Jurkat, Clone E6-1 (cell line): ENCODE measurements at regions not wholly inside any gene's neighbourhood (a gene's known extent, or its start where the extent isn't known, plus 50 kb on each side); places are given as distances from the start of the nearest gene placed in this dataset.

Experiments
- DNase-seq: peaks from one replicate; pipeline ENCODE4 v3.0.0-alpha.2; 2011; ENCODE audit warnings: low read depth, low spot score
- H3K4me3 ChIP-seq: 2 replicates; pipeline ENCODE4 v1.5.1; 2011; ENCODE audit warnings: mild to moderate bottlenecking, low read length, control low read depth, moderate library complexity

DNA sequence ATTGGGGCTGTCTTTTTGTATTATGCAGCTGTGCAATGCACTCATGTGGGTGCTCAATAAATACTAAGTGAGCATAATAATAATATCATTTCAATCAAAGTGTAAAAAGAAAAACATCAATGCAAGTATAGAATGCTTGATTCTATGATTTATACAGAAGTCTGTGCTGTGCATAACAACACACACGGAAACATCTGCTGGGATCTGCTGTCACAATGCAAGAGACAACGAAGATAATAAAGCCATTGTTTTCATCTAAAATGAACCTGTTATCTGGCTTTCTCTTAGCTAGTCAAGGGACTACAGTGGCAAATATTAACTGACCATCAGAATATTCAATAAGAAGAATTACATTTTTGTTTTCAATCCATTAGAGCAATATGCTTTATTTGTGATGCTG is 1156.9 kb upstream of the MAP3K7 start:
- DNase-seq, result no peak
- no peak overlapping the region for H3K4me3 ChIP-seq

DNA sequence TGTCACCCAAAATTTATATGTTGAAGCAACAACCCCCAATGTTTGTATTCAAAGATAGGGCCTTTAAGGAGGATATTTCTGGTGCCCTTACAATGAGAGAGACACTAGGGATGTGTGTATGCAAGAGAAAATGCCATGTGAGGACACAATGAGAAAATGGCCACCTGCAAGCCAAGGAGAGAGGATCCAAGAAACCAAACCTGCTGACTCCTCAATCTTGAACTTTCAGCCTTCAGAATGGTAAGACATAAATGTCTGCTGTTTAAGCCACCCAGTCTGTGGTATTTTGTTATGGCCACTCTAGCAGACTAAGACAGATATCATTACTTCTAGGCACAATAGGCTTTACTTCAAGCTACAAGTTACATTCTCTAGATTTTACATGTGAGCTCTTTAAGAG is 1145.1 kb upstream of the MAP3K7 start:
- DNase-seq, result no peak
- no peak overlapping the region for H3K4me3 ChIP-seq

DNA sequence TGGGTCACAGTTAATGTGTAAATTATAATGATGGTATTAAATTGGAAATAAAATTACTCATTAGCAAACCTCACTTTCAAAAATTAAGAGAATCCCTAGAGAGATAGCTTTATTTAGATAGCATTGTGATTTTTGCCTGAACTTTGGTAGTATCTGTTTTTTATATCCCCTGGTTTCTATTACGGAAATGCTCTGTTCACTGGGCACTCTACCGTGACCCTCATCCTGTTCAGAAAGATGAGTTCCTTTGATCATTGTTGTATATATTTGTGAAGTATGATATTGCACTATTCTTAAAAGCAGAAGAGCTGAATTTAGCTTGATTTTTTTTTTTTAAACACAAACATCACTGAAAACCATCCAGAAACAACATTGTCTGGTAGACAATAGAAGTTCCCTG is 1143.8 kb upstream of the MAP3K7 start:
- DNase-seq, result no peak
- H3K4me3 ChIP-seq, result no peak overlapping the region

DNA sequence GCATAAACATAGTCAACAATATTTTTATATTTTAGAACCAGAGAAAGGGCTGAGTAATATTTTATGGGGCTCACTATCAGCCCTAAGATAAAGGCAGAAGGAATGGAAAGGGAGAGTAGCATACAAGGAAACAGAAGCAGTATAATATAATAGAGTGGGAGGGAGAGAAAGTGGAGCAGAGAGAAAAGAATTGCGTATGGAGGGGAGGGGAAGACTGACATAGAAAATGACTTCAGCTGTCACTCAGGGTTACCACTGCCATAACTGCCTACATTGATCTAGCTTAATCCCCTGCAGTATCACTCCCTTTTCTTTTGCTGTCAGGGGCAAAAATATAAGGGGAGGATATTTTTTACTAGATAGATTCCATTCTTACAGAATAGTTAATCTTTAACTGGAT is 1133.5 kb upstream of the MAP3K7 start:
- no peak for DNase-seq
- no peak overlapping the region for H3K4me3 ChIP-seq

DNA sequence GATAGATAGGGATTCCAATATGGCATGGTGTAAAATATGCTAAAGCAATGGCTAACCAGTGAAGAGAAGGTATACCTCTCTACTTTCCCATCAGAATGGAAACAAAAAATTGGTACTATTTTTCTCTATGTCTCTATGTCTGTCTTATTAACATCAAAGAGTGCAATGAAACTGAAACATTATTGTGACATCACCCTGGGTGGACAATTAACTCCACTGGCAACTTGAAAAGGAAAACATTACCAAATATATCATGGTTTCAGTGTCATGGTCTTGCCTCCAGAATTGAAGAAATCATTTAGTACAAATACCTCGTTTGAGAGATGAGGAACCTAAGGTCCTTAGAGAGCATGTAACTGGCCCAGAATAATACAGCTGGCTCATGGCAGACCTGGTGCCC is 1132.5 kb upstream of the MAP3K7 start:
- DNase-seq, result no peak
- no peak overlapping the region for H3K4me3 ChIP-seq

DNA sequence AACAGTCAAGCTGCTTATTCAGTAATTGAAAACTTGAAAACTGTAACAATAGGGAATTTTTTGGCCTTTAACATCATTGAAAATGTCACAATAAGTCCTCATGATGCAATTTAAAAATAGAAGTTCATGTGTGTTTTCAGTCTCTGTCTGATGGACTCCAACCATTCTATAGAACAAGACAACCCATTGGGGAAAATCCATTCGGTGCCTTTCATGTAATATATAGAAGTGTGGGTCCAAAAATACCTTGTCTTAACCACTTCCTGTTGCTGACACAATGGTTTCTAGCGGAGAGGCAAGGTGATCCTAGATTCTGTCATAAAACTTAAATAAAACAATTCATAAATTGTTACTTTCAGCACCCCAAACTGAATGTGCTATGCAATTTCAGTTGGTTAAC is 1131.3 kb upstream of the MAP3K7 start:
- H3K4me3 ChIP-seq, result no peak overlapping the region
- DNase-seq, result no peak

DNA sequence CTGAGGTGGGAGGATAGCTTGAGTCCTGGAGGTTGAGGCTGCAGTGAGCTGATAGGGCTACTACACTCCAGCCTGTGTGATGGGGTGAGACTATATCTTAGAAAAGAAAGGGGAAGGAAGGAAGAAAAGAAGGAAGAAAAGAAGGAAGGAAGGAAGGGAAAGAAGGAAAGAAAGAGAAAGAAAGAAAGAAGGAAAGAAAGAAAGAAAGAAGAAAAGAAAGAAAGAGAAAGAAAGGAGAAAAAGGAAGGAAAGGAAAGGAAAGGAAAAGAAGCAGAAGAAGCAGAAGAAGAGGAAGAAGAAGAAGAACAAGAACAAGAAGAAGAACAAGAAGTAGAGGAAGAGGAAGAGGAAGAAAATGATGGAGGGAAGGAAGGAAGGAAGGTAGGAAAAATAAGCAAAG is 1130.2 kb upstream of the MAP3K7 start:
- no peak for DNase-seq
- H3K4me3 ChIP-seq, result no peak overlapping the region

DNA sequence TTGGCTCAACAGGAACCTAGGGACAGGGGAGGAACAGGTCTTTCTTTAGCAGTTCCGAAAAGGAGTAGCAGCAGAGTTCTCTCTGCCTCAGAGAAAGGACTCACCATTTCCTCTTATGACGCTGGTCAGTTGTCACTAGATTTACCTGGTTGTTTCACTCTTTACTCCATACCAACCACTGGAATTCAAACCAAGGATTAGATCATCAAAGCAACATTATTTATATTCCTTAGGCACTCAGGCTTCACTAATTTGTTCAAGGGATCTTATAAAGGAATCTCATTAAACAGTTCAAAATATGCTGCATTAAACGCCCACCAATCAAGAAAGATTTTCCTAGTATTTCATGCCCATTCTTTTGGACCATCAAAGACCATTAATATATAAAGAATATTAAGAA is 1129.5 kb upstream of the MAP3K7 start:
- no peak overlapping the region for H3K4me3 ChIP-seq
- DNase-seq, result no peak

DNA sequence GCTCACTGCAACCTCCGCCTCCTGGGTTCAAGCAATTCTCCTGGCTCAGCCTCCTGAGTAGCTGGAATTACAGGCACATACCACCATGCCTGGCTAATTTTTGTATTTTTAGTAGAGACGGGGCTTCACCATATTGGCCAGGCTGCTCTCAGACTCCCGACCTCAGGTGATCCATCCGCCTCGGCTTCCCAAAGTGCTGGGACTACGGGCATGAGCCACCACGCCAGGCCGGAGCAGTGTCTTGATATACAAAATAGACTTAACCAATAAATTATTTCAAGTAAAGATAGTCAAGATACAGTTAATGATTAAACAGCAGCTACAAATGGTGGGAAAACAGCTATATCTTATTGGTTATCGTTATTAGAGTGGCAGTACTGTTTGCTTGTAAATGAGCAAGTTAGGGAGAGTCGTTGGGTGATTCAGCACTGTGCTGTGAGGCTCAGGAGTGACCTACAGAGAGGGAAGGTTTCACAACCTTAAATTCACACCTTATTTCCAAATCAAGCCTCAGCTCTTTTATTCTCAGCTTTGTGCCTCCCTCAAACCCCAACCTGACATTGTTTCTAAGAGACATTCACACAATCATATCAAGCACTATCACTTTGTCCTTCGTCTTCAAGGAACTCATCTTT is 1128.4 kb upstream of the MAP3K7 start:
- no peak overlapping the region for H3K4me3 ChIP-seq
- no peak for DNase-seq

DNA sequence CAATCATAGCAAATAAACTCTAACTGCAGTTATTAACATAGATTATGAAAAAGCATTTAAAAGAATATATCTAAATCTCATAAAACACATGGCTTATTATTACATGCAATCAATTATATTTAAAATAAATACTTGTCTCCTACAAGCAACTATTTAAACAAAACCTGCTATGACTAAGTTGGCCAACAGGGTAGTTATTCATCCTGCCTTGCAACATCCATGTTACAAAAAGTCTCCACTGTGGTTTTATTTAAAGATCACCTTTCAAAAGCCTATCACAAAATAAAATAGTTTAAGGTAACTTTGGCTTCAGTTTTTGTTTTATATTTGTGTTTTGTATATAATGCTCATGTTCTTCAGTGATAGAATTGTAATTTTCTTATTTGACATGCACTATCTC is 1127.0 kb upstream of the MAP3K7 start:
- no peak for DNase-seq
- no peak overlapping the region for H3K4me3 ChIP-seq

DNA sequence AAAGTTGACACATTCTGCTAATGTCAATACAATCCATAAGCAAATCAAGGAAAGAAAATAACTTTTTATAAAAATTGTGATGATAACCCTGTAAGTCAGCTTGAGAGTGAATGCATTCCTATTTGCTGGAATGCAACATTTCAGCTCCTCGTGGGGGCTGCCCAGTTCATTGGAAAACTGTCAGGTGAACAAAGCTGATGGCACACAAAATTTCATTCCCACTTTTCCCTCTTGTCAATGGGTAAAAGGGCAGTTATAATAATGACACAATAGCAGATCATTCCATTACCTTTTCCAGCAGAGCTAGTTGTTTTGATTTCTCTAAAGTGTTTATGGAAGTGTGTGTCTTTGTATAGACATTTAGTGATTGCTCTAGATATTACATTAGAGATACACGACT is 1124.6 kb upstream of the MAP3K7 start:
- no peak for DNase-seq

DNA sequence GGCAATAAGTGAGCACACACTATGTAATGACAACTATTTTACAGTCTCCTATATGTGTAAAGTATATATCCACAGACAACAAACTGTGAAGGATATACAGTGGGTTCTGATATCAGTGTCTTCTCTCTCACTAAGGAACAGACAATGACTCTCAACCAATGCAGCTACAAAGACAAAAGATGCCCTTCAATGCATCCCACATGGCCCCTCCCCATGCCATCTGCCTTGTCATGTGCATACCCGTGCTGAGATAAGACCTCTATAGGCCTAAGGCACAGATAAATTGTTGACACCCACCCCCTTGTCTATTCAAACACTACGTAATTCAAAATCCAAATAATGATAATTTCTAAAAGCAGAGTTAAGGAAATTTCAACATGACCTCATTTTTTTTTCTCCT is 1123.5 kb upstream of the MAP3K7 start:
- DNase-seq, result no peak
- H3K4me3 ChIP-seq, result no peak overlapping the region

More for the DNA sequence above, 1124.6 kb upstream of the MAP3K7 start:
- H3K4me3 ChIP-seq, result no peak overlapping the region

DNA sequence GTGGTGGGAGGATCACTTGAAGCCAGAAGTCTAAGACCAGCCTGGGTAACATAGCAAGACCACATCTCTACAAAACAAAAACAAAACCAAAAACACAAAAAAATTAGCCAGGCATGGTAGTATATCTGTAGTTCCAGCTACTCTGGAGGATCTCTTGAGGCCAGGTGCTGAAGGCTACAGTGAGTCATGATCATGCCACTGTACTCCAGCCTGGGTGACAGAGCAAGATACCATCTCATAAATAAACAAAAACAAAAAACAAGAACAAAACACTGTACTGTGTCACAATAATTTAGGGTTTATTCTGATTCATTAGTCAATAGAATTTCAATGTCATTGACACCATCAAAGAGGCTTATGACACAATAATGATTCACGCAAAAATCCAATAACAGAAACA is 1121.7 kb upstream of the MAP3K7 start:
- no peak overlapping the region for H3K4me3 ChIP-seq
- DNase-seq, result no peak

DNA sequence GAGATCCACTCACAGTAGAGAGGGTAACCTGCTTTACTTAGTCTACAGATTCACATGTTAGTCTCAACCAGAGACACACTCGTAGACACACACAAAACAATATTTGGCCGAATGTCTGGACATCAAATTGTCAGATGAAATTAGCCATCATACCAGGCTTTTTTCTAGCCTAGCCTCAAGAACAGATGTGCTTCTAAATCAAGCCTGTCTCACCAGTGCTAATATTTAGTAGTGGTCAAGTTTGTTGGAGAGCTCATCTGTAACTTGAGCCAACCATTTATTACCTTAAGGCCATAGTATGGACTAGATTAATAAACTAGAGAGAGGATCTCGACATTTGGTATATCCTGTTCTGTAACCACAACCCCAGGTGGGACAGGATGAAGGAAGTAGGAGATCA is 1118.8 kb upstream of the MAP3K7 start:
- DNase-seq, result no peak
- H3K4me3 ChIP-seq, result no peak overlapping the region

DNA sequence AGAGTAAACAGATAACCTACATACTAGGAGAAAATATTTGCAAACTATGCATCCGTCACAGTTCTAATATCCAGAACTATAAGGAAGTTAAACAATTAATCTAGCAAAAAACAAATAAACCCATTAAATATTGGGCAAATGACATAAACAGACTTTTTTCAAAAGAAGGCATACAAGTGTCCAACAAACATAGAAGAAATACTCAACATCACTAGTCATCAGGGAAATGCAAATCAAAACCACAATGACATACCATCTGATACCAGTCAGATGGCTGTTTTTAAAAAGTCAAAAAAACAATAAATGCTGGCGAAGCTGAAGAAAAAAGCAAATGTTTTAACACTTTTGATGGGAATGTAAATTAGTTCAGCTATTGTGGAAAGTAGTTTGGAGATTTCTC is 1117.7 kb upstream of the MAP3K7 start:
- no peak overlapping the region for H3K4me3 ChIP-seq
- no peak for DNase-seq

DNA sequence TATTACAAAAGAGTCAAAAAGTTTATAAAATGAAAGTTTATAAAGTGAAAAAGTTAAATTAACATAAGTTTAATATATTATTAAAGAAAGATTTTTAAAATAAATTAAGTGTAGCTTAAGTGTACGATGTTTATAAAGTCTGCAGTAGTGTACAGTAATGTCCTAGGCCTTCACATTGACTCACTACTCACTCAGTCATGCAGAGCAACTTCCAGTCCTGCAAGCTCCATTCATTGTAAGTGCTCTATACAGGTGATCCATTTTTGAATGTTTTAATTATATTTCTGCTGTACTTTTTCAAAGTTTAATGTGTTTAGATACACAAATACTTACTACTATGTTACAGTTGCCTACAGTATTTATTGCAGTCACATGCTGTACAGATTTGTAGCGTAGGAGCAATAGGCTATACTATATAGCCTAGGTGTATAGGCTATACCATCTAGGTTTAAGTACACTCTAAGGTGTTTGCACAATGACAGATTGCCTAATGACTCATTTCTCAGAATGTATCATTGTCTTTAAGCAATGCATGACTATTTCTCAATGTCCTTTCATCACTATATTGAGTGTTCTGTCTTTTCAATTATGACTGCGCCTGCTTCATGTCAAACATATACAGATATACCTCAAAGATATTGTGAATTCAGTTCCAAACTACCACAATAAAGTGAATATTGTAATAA is 1110.3 kb upstream of the MAP3K7 start:
- no peak overlapping the region for H3K4me3 ChIP-seq
- no peak for DNase-seq

DNA sequence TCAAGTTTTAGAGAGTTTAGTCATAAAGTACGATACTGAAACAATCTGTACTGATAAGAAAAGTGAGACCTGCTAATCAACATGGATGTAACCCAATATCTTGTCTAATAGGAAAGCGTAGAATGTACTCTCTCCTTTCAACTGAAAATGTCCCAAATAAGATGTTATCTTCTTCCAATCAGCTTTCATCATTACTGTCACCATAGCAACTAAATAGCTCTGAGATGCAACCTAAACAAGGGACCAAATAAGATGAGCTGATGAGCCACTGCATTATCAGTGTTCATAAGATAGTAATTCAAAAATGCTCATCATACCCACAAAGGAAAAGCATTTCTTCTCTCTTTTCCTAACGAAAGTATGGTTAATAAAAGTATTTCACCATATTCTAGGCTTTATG is 1108.3 kb upstream of the MAP3K7 start:
- H3K4me3 ChIP-seq, result no peak overlapping the region
- no peak for DNase-seq

DNA sequence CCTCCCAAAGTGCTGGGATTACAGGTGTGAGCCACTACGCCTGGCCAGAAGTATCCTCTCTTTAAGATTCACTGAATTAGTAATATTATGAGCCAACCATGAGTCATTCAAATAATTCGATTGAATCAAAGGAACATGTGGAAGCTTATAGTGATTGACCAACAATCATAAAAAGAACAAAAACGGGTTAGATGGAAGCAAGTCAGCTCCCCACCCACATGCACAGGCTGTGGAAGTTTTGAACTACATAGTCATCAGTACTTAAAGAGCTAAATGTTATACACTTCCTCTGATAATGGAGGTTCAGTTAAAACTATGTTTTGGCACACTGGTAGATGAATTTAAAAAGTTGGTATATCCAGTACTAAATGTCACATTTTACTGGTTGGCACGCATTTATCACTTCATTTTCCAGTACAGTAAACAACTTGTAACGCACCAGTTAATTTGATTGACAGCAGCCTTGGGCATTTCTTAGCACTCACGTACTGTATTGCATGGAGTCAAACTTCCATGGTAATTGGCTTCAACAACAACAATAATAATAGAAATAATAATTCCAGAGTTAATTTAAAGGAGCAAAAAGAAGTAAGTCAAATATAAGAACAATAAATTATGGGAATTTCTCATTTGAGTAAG is 1107.3 kb upstream of the MAP3K7 start:
- DNase-seq, result no peak

DNA sequence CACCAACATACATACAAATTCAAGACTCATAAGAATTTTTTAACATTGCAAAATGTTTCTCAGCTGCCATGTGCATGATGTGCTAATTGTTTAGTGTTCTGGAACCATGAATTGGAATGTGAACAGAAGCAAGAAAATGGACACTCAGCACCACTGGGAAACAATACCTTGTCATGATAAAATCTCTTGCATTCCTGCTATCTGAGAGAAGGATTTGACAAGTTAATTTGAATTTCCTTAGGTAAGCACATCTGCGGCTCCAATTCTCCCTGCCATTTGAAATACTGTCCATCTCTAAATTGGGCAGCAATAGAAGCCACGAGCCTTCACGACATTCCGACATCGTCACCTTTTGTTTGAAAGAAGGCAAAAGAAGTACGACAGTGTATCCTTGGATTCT is 1104.6 kb upstream of the MAP3K7 start:
- DNase-seq, result no peak
- no peak overlapping the region for H3K4me3 ChIP-seq

More for the DNA sequence above, 1107.3 kb upstream of the MAP3K7 start:
- no peak overlapping the region for H3K4me3 ChIP-seq

DNA sequence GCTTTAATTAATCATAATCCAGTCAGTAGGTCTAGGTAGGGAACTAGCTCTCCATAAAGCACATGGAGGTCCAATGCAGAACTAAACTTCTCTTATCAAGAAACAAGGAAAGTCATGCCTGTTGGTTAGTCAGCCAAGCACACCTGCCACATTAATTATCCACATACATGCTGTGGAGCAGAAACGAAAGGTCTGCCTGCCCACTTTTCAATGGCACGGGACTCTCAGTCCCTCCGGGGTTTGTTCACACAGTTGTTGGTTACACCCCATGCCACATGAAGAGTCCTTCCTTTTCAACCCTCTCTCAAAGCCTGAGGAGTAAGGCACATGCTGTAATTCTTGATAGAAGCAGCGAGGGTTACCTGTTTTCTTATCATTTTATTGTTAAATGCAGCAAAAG is 1096.4 kb upstream of the MAP3K7 start:
- no peak overlapping the region for H3K4me3 ChIP-seq
- DNase-seq, result no peak

DNA sequence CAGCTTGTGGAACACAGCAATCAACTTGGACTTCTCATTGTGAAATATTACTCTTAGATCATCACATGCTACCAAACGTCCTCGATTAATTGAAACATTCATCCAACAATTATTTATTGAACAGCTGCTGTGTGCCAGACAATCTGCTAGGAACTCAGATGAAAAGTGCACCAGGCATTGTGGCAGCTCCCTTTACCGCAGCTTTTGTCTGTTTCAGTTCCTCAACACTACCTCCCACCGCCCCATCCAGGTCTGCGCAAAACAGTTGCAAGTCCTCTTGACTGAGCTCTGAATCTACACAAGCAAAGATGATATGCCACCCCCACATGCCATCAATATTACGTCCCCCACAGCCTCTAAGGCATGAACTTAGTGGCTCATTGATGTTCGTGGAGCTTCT is 1094.4 kb upstream of the MAP3K7 start:
- H3K4me3 ChIP-seq, result no peak overlapping the region
- DNase-seq, result no peak
